ENCODE measurements at regions not wholly inside any gene's neighbourhood (a gene's known extent, or its start where the extent isn't known, plus 50 kb on each side); places are given as distances from the start of the nearest gene placed in this dataset.

GRCh38 chr7:91551377-91552175, 287.3 kb downstream of the FZD1 start:
- H3K27me3 ChIP-seq = no peaks in the 10 kb centered on the region
- no peak for ATAC-seq
- no peaks in the 10 kb centered on the region for H3K9me3 ChIP-seq
- H3K4me3 ChIP-seq = no peak overlapping the region
- H3K4me1 ChIP-seq = no peaks in the 10 kb centered on the region
- no peak overlapping the region for H3K27ac ChIP-seq
- TF ChIP-seq EP300 (IDR thresholded peaks at IDR 0.05) = no peak
- no peak for TF ChIP-seq POLR2AphosphoS5 (IDR thresholded peaks at IDR 0.05)
- TF ChIP-seq POLR2A (IDR thresholded peaks at IDR 0.05) = no peak
- no peak for TF ChIP-seq CTCF (IDR thresholded peaks at IDR 0.05)
- 60 to 78% methylated on average over 5 of the region's 5 CpGs for WGBS, 2 donors (ENCODE audit: low coverage in 1 of 2)
- H3K36me3 ChIP-seq = no peaks in the 10 kb centered on the region

GRCh38 chr7:91553410-91553895, 289.2 kb downstream of the FZD1 start:
- no peaks in the 10 kb centered on the region for H3K36me3 ChIP-seq
- no peaks in the 10 kb centered on the region for H3K4me1 ChIP-seq
- TF ChIP-seq POLR2A (IDR thresholded peaks at IDR 0.05) (no peak), CTCF (IDR thresholded peaks at IDR 0.05) (no peak), EP300 (IDR thresholded peaks at IDR 0.05) (no peak), POLR2AphosphoS5 (IDR thresholded peaks at IDR 0.05) (no peak)
- H3K27ac ChIP-seq = no peak overlapping the region
- H3K9me3 ChIP-seq = no peaks in the 10 kb centered on the region
- ATAC-seq = no peak
- 72 to 100% methylated on average over 1 to 3 of the region's 3 CpGs for whole genome bisulfite sequencing, 2 donors (ENCODE audit: low coverage in 1 of 2)
- no peaks in the 10 kb centered on the region for H3K27me3 ChIP-seq
- H3K4me3 ChIP-seq = no peak overlapping the region

- WGBS, 2 donors (ENCODE audit: low coverage in 1 of 2) = 92 to 95% methylated on average over 3 to 6 of the region's 6 CpGs
- no peak for ATAC-seq
Measured at GRCh38 chr7:91554883-91555282, 290.6 kb downstream of the FZD1 start.

GRCh38 chr7:91556239-91556638, 292.0 kb downstream of the FZD1 start:
- Histone ChIP-seq H3K4me1 (no peaks in the 10 kb centered on the region), H3K9me3 (no peaks in the 10 kb centered on the region), H3K27me3 (no peaks in the 10 kb centered on the region), H3K27ac (no peak overlapping the region), H3K36me3 (no peaks in the 10 kb centered on the region), H3K4me3 (no peak overlapping the region)
- TF ChIP-seq POLR2AphosphoS5 (IDR thresholded peaks at IDR 0.05) (no peak), CTCF (IDR thresholded peaks at IDR 0.05) (no peak), EP300 (IDR thresholded peaks at IDR 0.05) (no peak), POLR2A (IDR thresholded peaks at IDR 0.05) (no peak)
- WGBS, 2 donors (ENCODE audit: low coverage in 1 of 2) = 93 to 94% methylated on average over 2 to 4 of the region's 4 CpGs
- no peak for ATAC-seq

More at GRCh38 chr7:91554883-91555282, 290.6 kb downstream of the FZD1 start:
- no peaks in the 10 kb centered on the region for H3K27me3 ChIP-seq
- H3K27ac ChIP-seq = no peak overlapping the region
- no peak overlapping the region for H3K4me3 ChIP-seq
- TF ChIP-seq POLR2AphosphoS5 (IDR thresholded peaks at IDR 0.05) = no peak
- TF ChIP-seq POLR2A (IDR thresholded peaks at IDR 0.05) = no peak
- TF ChIP-seq EP300 (IDR thresholded peaks at IDR 0.05) = no peak
- no peak for TF ChIP-seq CTCF (IDR thresholded peaks at IDR 0.05)
- no peaks in the 10 kb centered on the region for H3K9me3 ChIP-seq
- no peaks in the 10 kb centered on the region for H3K36me3 ChIP-seq
- H3K4me1 ChIP-seq = no peaks in the 10 kb centered on the region

Measured in gastroesophageal sphincter (tissue), 4 donors.